ENCODE measurements at regions not wholly inside any gene's neighbourhood (a gene's known extent, or its start where the extent isn't known, plus 50 kb on each side); places are given as distances from the start of the nearest gene placed in this dataset.

- H3K36me3 Mint-ChIP-seq (ENCODE audit: insufficient read depth), result no peaks in the 10 kb centered on the region
- peaks cover 11% of the 10 kb centered on the region for H3K27me3 Mint-ChIP-seq
- peaks cover 5% of the 10 kb centered on the region for H3K9me3 Mint-ChIP-seq
- no peak for DNase-seq (ENCODE audit: low spot score in 2 of 2)
- peaks cover 5% of the 10 kb centered on the region for H3K4me1 Mint-ChIP-seq
- H3K27ac Mint-ChIP-seq (ENCODE audit: low read depth), result no peak overlapping the region
- ATAC-seq (replicated peaks; ENCODE audit: extremely low read depth, poor library complexity, severe bottlenecking), result no peak
- no peak overlapping the region for H3K4me3 Mint-ChIP-seq
Measured at GRCh38 chr15:98417346-98417745, 231.0 kb upstream of the IGF1R start.

- no peak overlapping the region for H3K27ac Mint-ChIP-seq (ENCODE audit: low read depth)
Measured at GRCh38 chr15:98418122-98418521, 230.2 kb upstream of the IGF1R start.

DNA sequence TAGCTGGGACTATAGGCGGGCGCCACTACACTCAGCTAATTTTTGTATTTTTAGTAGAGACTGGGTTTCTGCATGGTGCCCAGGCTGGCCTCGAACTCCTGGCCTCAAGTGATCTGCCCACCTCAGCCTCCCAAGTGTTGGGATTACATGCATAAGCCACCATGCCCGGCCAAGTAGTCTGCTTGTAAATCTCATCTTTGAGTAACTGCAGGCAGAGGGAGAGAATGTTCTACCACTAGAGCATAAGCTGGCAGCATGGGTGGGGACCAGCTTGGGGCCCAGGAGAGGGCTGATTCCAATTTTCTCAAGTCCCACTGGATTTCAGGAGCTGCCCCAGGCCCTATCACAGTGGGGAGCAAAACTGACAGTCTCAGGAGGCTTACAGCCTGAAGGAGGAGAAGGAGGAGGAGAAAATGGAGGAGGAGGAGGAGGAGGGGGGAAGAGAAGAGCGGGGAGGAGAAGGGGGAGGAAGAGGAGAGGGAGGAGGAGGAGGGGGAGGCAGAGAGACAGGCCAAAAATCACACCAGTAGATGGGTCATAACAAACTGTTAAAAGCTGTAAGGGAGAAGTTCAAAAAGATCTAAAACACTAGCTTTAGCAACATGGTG, 229.1 kb upstream of the IGF1R start:
- peaks cover 5% of the 10 kb centered on the region for H3K4me1 Mint-ChIP-seq
- H3K27ac Mint-ChIP-seq (ENCODE audit: low read depth), result no peak overlapping the region
- no peaks in the 10 kb centered on the region for H3K36me3 Mint-ChIP-seq (ENCODE audit: insufficient read depth)
- no peak overlapping the region for H3K4me3 Mint-ChIP-seq
- DNase-seq (ENCODE audit: low spot score in 2 of 2) (no peak), ATAC-seq (replicated peaks; ENCODE audit: extremely low read depth, poor library complexity, severe bottlenecking) (no peak)
- no peaks in the 10 kb centered on the region for H3K9me3 Mint-ChIP-seq
- H3K27me3 Mint-ChIP-seq, result peaks cover 22% of the 10 kb centered on the region

More at GRCh38 chr15:98418122-98418521, 230.2 kb upstream of the IGF1R start:
- no peak overlapping the region for H3K4me3 Mint-ChIP-seq
- H3K36me3 Mint-ChIP-seq (ENCODE audit: insufficient read depth), result no peaks in the 10 kb centered on the region
- peaks cover 5% of the 10 kb centered on the region for H3K9me3 Mint-ChIP-seq
- peaks cover 19% of the 10 kb centered on the region for H3K27me3 Mint-ChIP-seq
- peaks cover 5% of the 10 kb centered on the region for H3K4me1 Mint-ChIP-seq
- ATAC-seq (replicated peaks; ENCODE audit: extremely low read depth, poor library complexity, severe bottlenecking), result no peak
- no peak for DNase-seq (ENCODE audit: low spot score in 2 of 2)

- Mint-ChIP-seq H3K36me3 (ENCODE audit: insufficient read depth) (no peaks in the 10 kb centered on the region), H3K27me3 (peaks cover 22% of the 10 kb centered on the region), H3K4me3 (no peak overlapping the region), H3K27ac (ENCODE audit: low read depth) (no peak overlapping the region), H3K9me3 (no peaks in the 10 kb centered on the region), H3K4me1 (peaks cover 5% of the 10 kb centered on the region)
- no peak for DNase-seq (ENCODE audit: low spot score in 2 of 2)
- no peak for ATAC-seq (replicated peaks; ENCODE audit: extremely low read depth, poor library complexity, severe bottlenecking)
Measured at GRCh38 chr15:98420837-98421236, 227.5 kb upstream of the IGF1R start.

- no peak overlapping the region for H3K27ac Mint-ChIP-seq (ENCODE audit: low read depth)
- DNase-seq (ENCODE audit: low spot score in 2 of 2), result peak in 1 of 2 donors; percentile 32
- H3K36me3 Mint-ChIP-seq (ENCODE audit: insufficient read depth), result peaks cover under 1% of the 10 kb centered on the region
- H3K4me1 Mint-ChIP-seq, result peaks cover 5% of the 10 kb centered on the region
- ATAC-seq (replicated peaks; ENCODE audit: extremely low read depth, poor library complexity, severe bottlenecking), result no peak
- H3K9me3 Mint-ChIP-seq, result no peaks in the 10 kb centered on the region
- H3K27me3 Mint-ChIP-seq, result peaks cover 28% of the 10 kb centered on the region
- H3K4me3 Mint-ChIP-seq, result no peak overlapping the region
Measured at GRCh38 chr15:98421419-98422129, 226.8 kb upstream of the IGF1R start.

GRCh38 chr15:98422130-98422478, 226.2 kb upstream of the IGF1R start:
- H3K9me3 Mint-ChIP-seq, result no peaks in the 10 kb centered on the region
- no peak overlapping the region for H3K4me3 Mint-ChIP-seq
- H3K4me1 Mint-ChIP-seq, result peaks cover 5% of the 10 kb centered on the region
- no peak for DNase-seq (ENCODE audit: low spot score in 2 of 2)
- peaks cover 33% of the 10 kb centered on the region for H3K27me3 Mint-ChIP-seq
- peaks cover 2% of the 10 kb centered on the region for H3K36me3 Mint-ChIP-seq (ENCODE audit: insufficient read depth)
- no peak overlapping the region for H3K27ac Mint-ChIP-seq (ENCODE audit: low read depth)
- ATAC-seq (replicated peaks; ENCODE audit: extremely low read depth, poor library complexity, severe bottlenecking), result no peak

DNA sequence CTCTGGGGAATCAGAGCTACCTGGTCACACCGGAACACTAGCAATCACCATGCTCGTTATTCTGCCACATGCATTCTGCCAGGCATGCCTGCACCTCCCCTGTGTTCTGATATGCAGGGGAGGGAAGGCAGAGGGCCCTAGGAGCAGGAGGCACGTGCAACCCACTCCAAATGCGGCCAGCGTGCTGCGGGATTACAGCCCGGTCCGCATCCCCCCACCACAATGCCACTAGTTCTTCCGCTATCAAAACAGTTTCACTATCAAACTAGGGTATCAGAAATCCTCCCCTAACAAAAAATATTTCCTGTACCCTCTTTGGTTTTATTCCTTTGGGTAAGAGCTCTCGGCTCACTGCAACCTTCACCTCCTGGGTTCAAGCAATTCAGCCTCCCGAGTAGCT, 223.2 kb upstream of the IGF1R start:
- ATAC-seq (replicated peaks; ENCODE audit: extremely low read depth, poor library complexity, severe bottlenecking), result no peak
- Mint-ChIP-seq H3K27me3 (peaks cover 58% of the 10 kb centered on the region), H3K4me1 (peaks cover 13% of the 10 kb centered on the region), H3K4me3 (no peak overlapping the region), H3K9me3 (no peaks in the 10 kb centered on the region), H3K27ac (ENCODE audit: low read depth) (no peak overlapping the region), H3K36me3 (ENCODE audit: insufficient read depth) (peaks cover 2% of the 10 kb centered on the region)
- DNase-seq (ENCODE audit: low spot score in 2 of 2), result no peak

- peaks cover 8% of the 10 kb centered on the region for H3K4me1 Mint-ChIP-seq
- H3K9me3 Mint-ChIP-seq, result no peaks in the 10 kb centered on the region
- peak overlapping the region; percentile 29 for H3K4me3 Mint-ChIP-seq
- ATAC-seq (replicated peaks; ENCODE audit: extremely low read depth, poor library complexity, severe bottlenecking) (no peak), DNase-seq (ENCODE audit: low spot score in 2 of 2) (no peak)
- peaks cover 56% of the 10 kb centered on the region for H3K27me3 Mint-ChIP-seq
- no peak overlapping the region for H3K27ac Mint-ChIP-seq (ENCODE audit: low read depth)
- peaks cover 2% of the 10 kb centered on the region for H3K36me3 Mint-ChIP-seq (ENCODE audit: insufficient read depth)
Measured at GRCh38 chr15:98427321-98427720, 221.0 kb upstream of the IGF1R start.

- peaks cover 3% of the 10 kb centered on the region for H3K36me3 Mint-ChIP-seq (ENCODE audit: insufficient read depth)
- H3K4me3 Mint-ChIP-seq, result peak overlapping the region; percentile 29
- peaks cover 46% of the 10 kb centered on the region for H3K27me3 Mint-ChIP-seq
- no peak overlapping the region for H3K27ac Mint-ChIP-seq (ENCODE audit: low read depth)
- DNase-seq (ENCODE audit: low spot score in 2 of 2) (peak; percentile 11 to 29), ATAC-seq (replicated peaks; ENCODE audit: extremely low read depth, poor library complexity, severe bottlenecking) (peak; percentile 14)
- no peaks in the 10 kb centered on the region for H3K9me3 Mint-ChIP-seq
- H3K4me1 Mint-ChIP-seq, result peaks cover 8% of the 10 kb centered on the region
Measured at GRCh38 chr15:98428253-98428989, 219.9 kb upstream of the IGF1R start.

- Mint-ChIP-seq H3K9me3 (no peaks in the 10 kb centered on the region), H3K27ac (ENCODE audit: low read depth) (no peak overlapping the region), H3K4me3 (no peak overlapping the region), H3K4me1 (peaks cover 8% of the 10 kb centered on the region), H3K27me3 (peaks cover 43% of the 10 kb centered on the region), H3K36me3 (ENCODE audit: insufficient read depth) (peaks cover 3% of the 10 kb centered on the region)
- no peak for ATAC-seq (replicated peaks; ENCODE audit: extremely low read depth, poor library complexity, severe bottlenecking)
- no peak for DNase-seq (ENCODE audit: low spot score in 2 of 2)
Measured at GRCh38 chr15:98431171-98431570, 217.2 kb upstream of the IGF1R start.

- no peak for ATAC-seq (replicated peaks; ENCODE audit: extremely low read depth, poor library complexity, severe bottlenecking)
- Mint-ChIP-seq H3K9me3 (no peaks in the 10 kb centered on the region), H3K4me3 (no peak overlapping the region), H3K27ac (ENCODE audit: low read depth) (no peak overlapping the region), H3K36me3 (ENCODE audit: insufficient read depth) (peaks cover 2% of the 10 kb centered on the region), H3K4me1 (peaks cover 8% of the 10 kb centered on the region), H3K27me3 (peaks cover 22% of the 10 kb centered on the region)
- no peak for DNase-seq (ENCODE audit: low spot score in 2 of 2)
Measured at GRCh38 chr15:98433346-98433745, 215.0 kb upstream of the IGF1R start.

GRCh38 chr15:98433856-98434255, 214.5 kb upstream of the IGF1R start:
- no peaks in the 10 kb centered on the region for H3K9me3 Mint-ChIP-seq
- H3K4me3 Mint-ChIP-seq, result no peak overlapping the region
- no peak overlapping the region for H3K27ac Mint-ChIP-seq (ENCODE audit: low read depth)
- peaks cover 3% of the 10 kb centered on the region for H3K4me1 Mint-ChIP-seq
- DNase-seq (ENCODE audit: low spot score in 2 of 2) (no peak), ATAC-seq (replicated peaks; ENCODE audit: extremely low read depth, poor library complexity, severe bottlenecking) (no peak)
- peaks cover 19% of the 10 kb centered on the region for H3K27me3 Mint-ChIP-seq
- H3K36me3 Mint-ChIP-seq (ENCODE audit: insufficient read depth), result peaks cover 2% of the 10 kb centered on the region

- H3K9me3 Mint-ChIP-seq, result no peaks in the 10 kb centered on the region
- DNase-seq (ENCODE audit: low spot score in 2 of 2) (no peak), ATAC-seq (replicated peaks; ENCODE audit: extremely low read depth, poor library complexity, severe bottlenecking) (no peak)
- peaks cover under 1% of the 10 kb centered on the region for H3K36me3 Mint-ChIP-seq (ENCODE audit: insufficient read depth)
- no peak overlapping the region for H3K4me3 Mint-ChIP-seq
- H3K27ac Mint-ChIP-seq (ENCODE audit: low read depth), result no peak overlapping the region
- H3K27me3 Mint-ChIP-seq, result no peaks in the 10 kb centered on the region
- no peaks in the 10 kb centered on the region for H3K4me1 Mint-ChIP-seq
Measured at GRCh38 chr15:98437752-98438151, 210.6 kb upstream of the IGF1R start.
